ENCODE measurements at regions not wholly inside any gene's neighbourhood (a gene's known extent, or its start where the extent isn't known, plus 50 kb on each side); places are given as distances from the start of the nearest gene placed in this dataset.
"Not testable (repeated sequence)": the region's sequence is repeated elsewhere in the genome, so short reads cannot be mapped to it uniquely, and the experiment has no call there.

DNA sequence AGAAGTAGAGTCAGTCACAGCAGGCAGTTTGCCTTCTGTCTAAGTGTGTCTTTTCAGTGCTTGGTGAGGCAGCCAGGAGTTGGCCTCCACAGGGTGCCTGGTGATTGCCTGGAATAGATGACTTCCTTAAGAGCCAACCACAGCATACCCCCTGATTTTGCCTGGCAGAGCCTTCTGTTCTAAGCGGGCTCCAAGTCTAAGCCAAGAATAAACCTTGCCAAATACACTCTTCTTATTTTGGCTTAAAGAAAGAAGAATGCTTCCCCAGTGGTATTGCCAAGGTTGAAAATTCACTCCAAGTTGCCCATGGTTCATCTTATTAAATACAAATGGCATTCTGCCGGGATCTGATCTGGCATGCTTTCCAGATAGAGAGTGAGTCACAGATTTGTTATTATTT lies 1424.8 kb upstream of the EYS start:
- no peak for DNase-seq

GRCh38 chr6:67129780-67130179 lies 1422.8 kb upstream of the EYS start:
- no peak for DNase-seq

- no peak for DNase-seq
Measured at GRCh38 chr6:67127041-67127440, 1420.0 kb upstream of the EYS start.

DNA sequence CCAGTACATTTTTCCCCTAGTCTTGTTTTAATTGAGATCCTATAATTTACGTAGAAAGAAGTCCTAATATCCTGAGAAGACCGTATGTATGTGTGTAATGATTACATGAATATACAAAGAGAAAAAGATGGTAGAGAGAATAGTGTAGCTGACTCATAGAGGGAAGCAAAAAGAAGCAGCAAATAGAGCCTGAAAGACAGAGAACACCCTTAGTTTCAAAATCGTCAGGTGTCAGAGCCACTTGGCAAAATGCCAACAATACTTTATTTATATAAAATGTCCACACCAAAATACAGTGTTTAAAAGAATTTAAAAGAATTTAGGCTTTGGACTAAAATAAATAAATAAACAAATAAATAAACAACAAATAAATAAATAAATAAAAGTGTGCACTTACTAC lies 1414.1 kb upstream of the EYS start:
- DNase-seq: peak; percentile 33

- no peak for DNase-seq
Measured at GRCh38 chr6:67112120-67112519, 1405.1 kb upstream of the EYS start.

- DNase-seq: no peak
Measured at GRCh38 chr6:67102743-67103142, 1395.7 kb upstream of the EYS start.

DNA sequence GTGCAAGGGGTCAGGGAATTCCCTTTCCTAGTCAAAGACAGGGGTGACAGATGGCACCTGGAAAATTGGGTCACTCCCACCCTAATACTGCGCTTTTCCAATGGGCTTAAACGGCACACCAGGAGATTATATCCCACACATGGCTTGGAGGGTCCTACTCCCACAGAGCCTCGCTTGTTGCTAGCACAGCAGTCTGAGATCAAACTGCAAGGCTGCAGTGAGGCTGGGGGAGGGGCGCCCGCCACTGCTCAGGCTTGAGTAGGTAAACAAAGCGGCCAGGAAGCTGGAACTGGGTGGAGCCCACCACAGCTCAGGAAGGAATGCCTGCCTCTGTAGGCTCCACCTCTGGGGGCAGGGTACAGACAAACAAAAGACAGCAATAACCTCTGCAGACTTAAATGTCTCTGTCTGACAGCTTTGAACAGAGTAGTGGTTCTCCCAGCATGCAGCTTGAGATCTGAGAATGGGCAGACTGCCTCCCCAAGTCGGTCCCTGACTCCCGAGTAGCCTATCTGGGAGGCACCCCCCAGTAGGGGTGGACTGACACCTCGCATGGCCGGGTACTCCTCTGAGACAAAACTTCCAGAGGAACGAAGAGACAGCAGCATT lies 1388.7 kb upstream of the EYS start:
- DNase-seq: not testable (repeated sequence)

- no peak for DNase-seq
Measured at GRCh38 chr6:67094431-67094946, 1387.5 kb upstream of the EYS start.

DNA sequence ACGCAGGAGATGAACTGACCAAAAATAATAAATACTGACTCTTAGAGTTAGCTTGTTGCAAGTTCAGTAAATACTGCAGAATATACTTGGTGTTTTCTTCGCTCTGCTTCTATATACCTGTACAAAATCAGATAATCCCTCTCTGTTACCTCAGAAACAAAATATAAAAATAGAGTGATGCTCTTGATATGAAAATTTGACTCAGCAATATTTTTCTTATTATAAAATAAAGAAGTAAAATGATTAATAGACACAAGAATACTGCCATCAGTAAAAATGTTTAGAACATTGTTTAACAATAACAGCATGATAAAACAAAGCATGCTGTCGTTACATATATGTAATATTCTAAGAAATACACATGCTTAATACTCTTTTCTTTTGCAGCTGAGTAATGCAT lies 1366.9 kb upstream of the EYS start:
- no peak for DNase-seq

- no peak for DNase-seq
Measured at GRCh38 chr6:67068781-67069180, 1361.8 kb upstream of the EYS start.

DNA sequence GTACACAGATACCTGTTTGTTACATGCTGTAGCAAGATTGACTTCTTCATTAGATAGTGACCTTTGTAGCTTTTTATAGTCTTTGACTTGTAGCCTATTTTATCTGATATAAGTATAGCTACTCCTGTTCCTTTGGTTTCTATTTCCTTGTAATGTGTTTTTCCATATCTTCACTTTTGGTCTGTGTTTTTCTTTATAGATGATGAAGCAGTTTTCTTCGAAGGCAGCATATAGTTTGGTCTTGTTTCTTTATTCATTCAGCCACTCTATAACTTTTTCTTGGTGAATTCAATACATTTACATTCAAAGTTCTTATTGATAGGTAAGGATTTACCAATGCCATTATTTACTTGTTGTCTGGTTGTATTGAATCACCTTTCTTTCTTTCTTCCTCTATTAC lies 1357.3 kb upstream of the EYS start:
- DNase-seq: no peak

DNA sequence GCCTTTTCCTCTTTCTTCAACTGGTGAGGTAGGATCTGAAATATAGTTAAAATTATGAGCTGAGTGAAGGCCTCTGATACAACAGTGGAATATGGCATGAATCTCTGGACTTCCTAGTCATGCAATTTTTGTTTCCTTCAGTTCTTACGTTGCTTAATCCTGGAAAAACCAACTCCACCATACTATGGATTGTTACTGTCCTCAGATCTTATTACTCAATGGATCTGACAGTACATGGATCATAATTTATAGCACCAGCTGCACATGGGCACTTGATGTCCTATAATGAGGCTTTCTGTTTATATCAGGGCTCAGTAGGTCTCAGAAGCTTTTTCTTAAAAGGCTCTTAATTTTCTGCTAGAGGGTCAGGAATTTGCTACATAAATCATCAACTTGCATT lies 1341.0 kb upstream of the EYS start:
- no peak for DNase-seq

GRCh38 chr6:67045076-67045475 lies 1338.0 kb upstream of the EYS start:
- no peak for DNase-seq

DNA sequence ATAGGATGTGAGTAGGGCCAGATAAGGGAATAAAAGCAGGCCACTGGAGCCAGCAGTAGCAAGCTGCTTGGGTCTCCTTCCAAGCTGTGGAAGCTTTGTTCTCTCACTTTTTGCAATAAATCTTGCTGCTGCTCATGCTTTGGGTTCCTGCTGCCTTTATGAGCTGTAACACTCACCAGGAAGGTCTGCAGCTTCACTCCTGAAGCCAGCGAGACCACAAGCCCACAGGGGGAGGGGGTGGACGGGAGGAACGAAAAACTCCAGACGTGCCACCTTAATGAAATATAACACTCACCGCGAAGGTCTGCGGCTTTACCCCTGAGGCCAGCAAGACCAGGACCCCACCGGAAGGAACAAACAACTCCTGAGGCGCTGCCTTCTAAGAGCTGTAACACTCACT lies 1324.4 kb upstream of the EYS start:
- no peak for DNase-seq

GRCh38 chr6:67030861-67031260 lies 1323.8 kb upstream of the EYS start:
- DNase-seq: no peak

- no peak for DNase-seq
Measured at GRCh38 chr6:67016921-67017460, 1310.0 kb upstream of the EYS start.

DNA sequence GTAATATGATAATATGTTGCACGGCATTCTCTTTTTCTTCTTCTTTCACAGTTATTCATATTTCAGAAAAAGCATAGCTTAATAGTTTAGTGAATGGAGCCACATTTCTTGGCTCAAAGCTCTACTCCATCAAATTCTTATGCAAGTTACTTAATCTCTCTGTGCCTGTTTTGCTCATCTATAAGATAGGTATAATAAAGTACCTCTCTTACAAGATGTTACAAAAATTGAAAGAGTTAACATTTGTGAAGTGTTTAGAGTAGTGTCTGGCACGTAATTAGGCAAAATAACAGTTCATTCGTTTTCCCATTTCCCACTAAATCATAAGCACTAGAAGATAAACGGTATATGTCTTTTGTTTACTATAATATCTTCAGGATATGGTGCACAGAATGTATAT lies 1304.4 kb upstream of the EYS start:
- DNase-seq: no peak

- DNase-seq: peak; percentile 57
Measured at GRCh38 chr6:67009818-67010217, 1302.8 kb upstream of the EYS start.

- no peak for DNase-seq
Measured at GRCh38 chr6:67003844-67004243, 1296.8 kb upstream of the EYS start.

- DNase-seq: no peak
Measured at GRCh38 chr6:67000121-67000520, 1293.1 kb upstream of the EYS start.

DNA sequence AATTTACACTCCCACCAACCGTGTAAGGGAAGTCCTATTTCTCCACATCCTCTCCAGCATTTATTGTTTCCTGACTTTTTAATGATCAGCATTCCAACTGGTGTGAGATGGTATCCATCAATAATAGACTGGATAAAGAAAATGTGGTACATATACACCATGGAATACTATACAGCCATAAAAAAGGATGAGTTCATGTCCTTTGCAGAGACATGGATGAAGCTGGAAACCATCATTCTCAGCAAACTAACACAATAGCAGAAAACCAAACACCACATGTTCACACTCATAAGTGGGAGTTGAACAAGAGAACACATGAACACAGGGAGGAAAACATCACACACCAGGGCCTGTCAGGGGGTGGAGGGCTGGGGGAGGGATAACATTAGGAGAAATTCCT lies 1290.6 kb upstream of the EYS start:
- DNase-seq: not testable (repeated sequence)

DNA sequence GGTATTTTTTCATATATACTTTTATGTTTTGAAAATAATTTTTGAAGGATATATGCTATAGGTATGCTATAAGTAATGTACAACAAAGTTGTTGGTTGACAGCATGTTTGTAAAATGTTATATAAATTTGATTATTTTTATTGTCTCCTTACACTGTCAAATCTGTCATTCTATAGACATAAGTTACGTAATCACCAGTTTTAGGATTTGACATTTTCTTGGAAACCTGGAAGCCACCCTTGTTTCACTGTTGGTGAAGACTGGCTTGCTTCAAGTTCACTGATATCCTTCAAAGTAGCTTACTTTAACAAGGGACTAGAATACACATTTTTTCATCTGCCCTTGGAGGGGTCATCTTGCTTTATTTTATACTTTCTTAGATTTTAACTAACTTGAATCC lies 1288.6 kb upstream of the EYS start:
- no peak for DNase-seq

DNA sequence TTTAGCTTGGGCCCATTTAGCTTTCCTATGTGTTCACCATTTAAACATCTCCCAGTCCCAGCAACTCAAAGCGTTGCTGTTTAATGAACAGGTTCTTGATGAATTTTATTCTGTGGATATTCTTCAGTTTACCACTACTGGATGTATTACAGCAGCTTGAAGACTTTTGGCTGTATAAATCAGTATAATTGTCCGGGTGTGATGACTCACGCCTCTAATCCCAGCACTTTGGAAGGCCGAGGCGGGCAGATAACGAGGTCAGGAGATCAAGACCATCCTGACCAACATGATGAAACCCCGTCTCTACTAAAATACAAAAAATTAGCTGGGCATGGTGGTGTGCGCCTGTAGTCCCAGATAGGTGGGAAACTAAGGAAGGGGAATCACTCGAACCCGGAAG lies 1286.7 kb upstream of the EYS start:
- DNase-seq: not testable (repeated sequence)

DNA sequence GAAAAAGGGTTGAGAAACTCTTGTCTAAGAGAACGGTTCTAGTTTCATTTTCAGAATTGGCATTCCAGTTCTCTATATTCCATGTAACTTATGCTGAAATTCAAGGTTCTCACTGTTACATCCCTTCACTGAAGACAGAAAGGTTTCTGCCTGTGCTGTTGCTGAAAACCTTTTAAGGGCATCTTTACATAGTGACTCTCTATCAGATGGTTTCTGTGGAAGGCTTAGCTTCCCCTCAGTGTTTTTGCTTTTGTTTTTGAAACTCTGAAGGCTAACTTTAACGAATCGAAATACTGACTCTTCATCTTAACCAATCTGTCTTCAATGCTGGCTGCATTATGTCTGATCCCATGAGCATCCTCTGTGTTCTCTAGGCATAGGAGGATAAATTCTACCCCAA lies 1286.2 kb upstream of the EYS start:
- no peak for DNase-seq

DNA sequence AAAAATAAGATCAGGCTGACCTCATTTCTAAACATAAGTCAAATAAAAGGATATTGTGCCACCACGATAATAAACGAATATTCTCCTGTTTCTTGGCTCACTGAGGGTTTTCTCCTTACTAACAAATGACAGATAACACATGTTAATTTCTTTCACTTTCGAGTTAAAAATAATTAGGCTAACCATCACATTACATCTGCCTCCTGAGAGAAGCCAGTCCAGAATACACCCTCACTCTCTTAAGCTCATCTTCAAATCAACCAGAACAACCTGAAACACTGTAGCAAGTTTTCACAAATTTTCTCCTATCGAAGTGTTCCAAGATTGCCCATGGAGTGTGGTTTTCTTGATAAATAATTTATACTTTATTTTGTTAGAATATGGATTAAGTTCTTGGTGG lies 1285.6 kb upstream of the EYS start:
- DNase-seq: no peak

All from DMS53 (cell line).